ENCODE measurements at regions not wholly inside any gene's neighbourhood (a gene's known extent, or its start where the extent isn't known, plus 50 kb on each side); places are given as distances from the start of the nearest gene placed in this dataset.

GRCh38 chr2:60324536-60324935 lies 228.9 kb downstream of the BCL11A start:
- 80 to 89% methylated on average over 5 of the region's 5 CpGs for WGBS, 2 donors
- Histone ChIP-seq H3K9me3 (peaks cover 0 to 19% (median 0%) of the 10 kb centered on the region in 11 donors), H3K27ac (no peak overlapping the region), H3K4me3 (no peak overlapping the region), H3K4me1 (no peaks in the 10 kb centered on the region), H3K36me3 (no peaks in the 10 kb centered on the region), H3K27me3 (peaks cover 0 to 7% (median 0%) of the 10 kb centered on the region in 7 donors)
- no peak for DNase-seq
- ATAC-seq = no peak
- intact Hi-C loops (cut with DNase I) = no loop called here
- TF ChIP-seq CTCF (IDR thresholded peaks at IDR 0.05) = no peak

GRCh38 chr2:60321816-60322215 lies 231.6 kb downstream of the BCL11A start:
- H3K36me3 ChIP-seq = no peaks in the 10 kb centered on the region
- TF ChIP-seq CTCF (IDR thresholded peaks at IDR 0.05) = no peak
- peaks cover 0 to 11% (median 0%) of the 10 kb centered on the region in 7 donors for H3K27me3 ChIP-seq
- intact Hi-C loops (cut with DNase I) = no loop called here
- H3K4me3 ChIP-seq = no peak overlapping the region
- WGBS, 2 donors = 83 to 92% methylated on average over 14 of the region's 14 CpGs
- H3K4me1 ChIP-seq = peaks cover 0 to 18% (median 4%) of the 10 kb centered on the region in 9 donors
- H3K9me3 ChIP-seq = peaks cover 0 to 19% (median 0%) of the 10 kb centered on the region in 11 donors
- no peak overlapping the region for H3K27ac ChIP-seq
- ATAC-seq (no peak), DNase-seq (no peak)

- Histone ChIP-seq H3K4me3 (no peak overlapping the region), H3K27ac (no peak overlapping the region), H3K36me3 (no peaks in the 10 kb centered on the region), H3K9me3 (peaks cover 0 to 8% (median 0%) of the 10 kb centered on the region in 11 donors), H3K4me1 (peaks cover 0 to 19% (median 4%) of the 10 kb centered on the region in 9 donors), H3K27me3 (peaks cover 0 to 11% (median 0%) of the 10 kb centered on the region in 7 donors)
- TF ChIP-seq CTCF (IDR thresholded peaks at IDR 0.05) = no peak
- ATAC-seq (no peak), DNase-seq (no peak)
- intact Hi-C loops (cut with DNase I) = no loop called here
- WGBS, 2 donors = 89 to 91% methylated on average over 5 of the region's 5 CpGs
Measured at GRCh38 chr2:60320724-60321123, 232.7 kb downstream of the BCL11A start.

GRCh38 chr2:60319031-60319547 lies 234.4 kb downstream of the BCL11A start:
- DNase-seq (no peak), ATAC-seq (peak in 1 of 8 donors; percentile 41)
- Histone ChIP-seq H3K27me3 (peaks cover 0 to 11% (median 0%) of the 10 kb centered on the region in 7 donors), H3K4me1 (peaks cover 0 to 19% (median 4%) of the 10 kb centered on the region in 9 donors), H3K9me3 (no peaks in the 10 kb centered on the region), H3K36me3 (no peaks in the 10 kb centered on the region), H3K4me3 (no peak overlapping the region), H3K27ac (no peak overlapping the region)
- TF ChIP-seq CTCF (IDR thresholded peaks at IDR 0.05) = no peak
- intact Hi-C loops (cut with DNase I) = loop anchor here in 2 of 10 donors (10.0 kb wide), 1 partner anchor 1014 kb away; no protein-coding TSS in a partner anchor
- WGBS, 2 donors = 78 to 84% methylated on average over 3 of the region's 3 CpGs

All from heart right ventricle (tissue), 16 donors.